OCI-LY3 (cell line): ENCODE measurements at regions not wholly inside any gene's neighbourhood (a gene's known extent, or its start where the extent isn't known, plus 50 kb on each side); places are given as distances from the start of the nearest gene placed in this dataset.

ENCODE experiments used
- CTCF ChIP-seq: fragments of 200-600, 300-600 bp; sonication (generic); IDR thresholded peaks from 2 replicates; pipeline ENCODE4 v1.5.1; 2014; ENCODE audit warnings: antibody characterized with exemption, low read length, low read depth
- EZH2phosphoT487 ChIP-seq: fragments of 200-600 bp; shearing (Covaris generic); IDR thresholded peaks from 2 replicates; pipeline ENCODE4 v1.6.1; 2018; ENCODE audit warnings: antibody characterized with exemption, mixed run types, low read depth

- TF ChIP-seq CTCF (no peak), EZH2phosphoT487 (no peak)
Measured at GRCh38 chr6:40681622-40682021, 94.5 kb upstream of the LRFN2 start.
